DOHH2 (cell line): ENCODE measurements at regions not wholly inside any gene's neighbourhood (a gene's known extent, or its start where the extent isn't known, plus 50 kb on each side); places are given as distances from the start of the nearest gene placed in this dataset.

Experiments used
- H3F3A ChIP-seq: fragments of 200-600 bp; sonication (generic), shearing (Covaris generic); 2 replicates; pipeline ENCODE4 v1.6.0; 2016; ENCODE audit warnings: antibody characterized with exemption, mild to moderate bottlenecking; ENCODE audit not compliant: control insufficient read depth, insufficient read depth
- H3K27ac ChIP-seq: fragments of 200-600 bp; sonication (generic); 2 replicates; pipeline ENCODE4 v1.5.1; 2014; ENCODE audit warnings: low read depth, mild to moderate bottlenecking, low read length, moderate library complexity
- H3K27me3 ChIP-seq: fragments of 200-600 bp; sonication (generic); 2 replicates; pipeline ENCODE4 v1.6.1; 2014; ENCODE audit warnings: mild to moderate bottlenecking, low read length, mixed read lengths; ENCODE audit not compliant: control insufficient read depth
- H3K36me3 ChIP-seq: fragments of 200-600 bp; sonication (generic); 2 replicates; pipeline ENCODE4 v1.6.1; 2014; ENCODE audit warnings: mild to moderate bottlenecking, low read length, moderate library complexity, mixed read lengths; ENCODE audit not compliant: control insufficient read depth
- H3K4me1 ChIP-seq: fragments of 200-600 bp; sonication (generic); 2 replicates; pipeline ENCODE4 v1.6.1; 2014; ENCODE audit warnings: mild to moderate bottlenecking, low read length, mixed read lengths; ENCODE audit not compliant: control insufficient read depth
- H3K4me2 ChIP-seq: fragments of 200-600 bp; sonication (generic); 2 replicates; pipeline ENCODE4 v1.6.0; 2014; ENCODE audit warnings: mild to moderate bottlenecking, low read length, moderate library complexity
- H3K4me3 ChIP-seq: fragments of 200-600 bp; sonication (generic); 2 replicates; pipeline ENCODE4 v1.5.1; 2014; ENCODE audit warnings: mild to moderate bottlenecking, low read length, mixed read lengths
- H3K79me2 ChIP-seq: fragments of 200-600 bp; sonication (generic); 2 replicates; pipeline ENCODE4 v1.6.1; 2014; ENCODE audit warnings: mild to moderate bottlenecking, low read length, mixed read lengths; ENCODE audit not compliant: control insufficient read depth
- H3K9me2 ChIP-seq: fragments of 200-600 bp; sonication (generic); replicated peaks from 2 replicates; pipeline ENCODE4 v1.6.1; 2014; ENCODE audit warnings: mild to moderate bottlenecking, low read length, mixed read lengths; ENCODE audit not compliant: control insufficient read depth
- H3K9me3 ChIP-seq: fragments of 200-600 bp; sonication (generic); 2 replicates; pipeline ENCODE4 v1.6.1; 2014; ENCODE audit warnings: antibody characterized with exemption, low read length, mixed read lengths; ENCODE audit not compliant: control insufficient read depth, insufficient read depth
- H4K20me1 ChIP-seq: fragments of 200-600 bp; sonication (generic); 2 replicates; pipeline ENCODE4 v1.6.0; 2014; ENCODE audit warnings: low read depth, mild to moderate bottlenecking, antibody characterized with exemption, low read length, moderate library complexity; ENCODE audit not compliant: control insufficient read depth, insufficient read depth
- CTCF ChIP-seq: fragments of 200-600 bp; sonication (generic); IDR thresholded peaks from one replicate; pipeline ENCODE4 v1.5.1; 2014; ENCODE audit warnings: antibody characterized with exemption, mild to moderate bottlenecking, low read depth, low read length; ENCODE audit not compliant: poor library complexity, severe bottlenecking
- EZH2phosphoT487 ChIP-seq: fragments of 200-600 bp; sonication (generic); IDR thresholded peaks from 2 replicates; pipeline ENCODE4 v1.6.1; 2017; ENCODE audit warnings: borderline replicate concordance, mild to moderate bottlenecking, antibody characterized with exemption, low read length, moderate library complexity, mixed read lengths

GRCh38 chr6:168885751-168886742, 367.6 kb downstream of the THBS2 start:
- Histone ChIP-seq H3F3A (no peaks in the 10 kb centered on the region), H3K27me3 (no peaks in the 10 kb centered on the region), H3K4me1 (no peaks in the 10 kb centered on the region), H3K79me2 (no peaks in the 10 kb centered on the region), H4K20me1 (no peaks in the 10 kb centered on the region), H3K27ac (no peak overlapping the region), H3K36me3 (no peaks in the 10 kb centered on the region), H3K4me3 (no peak overlapping the region), H3K4me2 (no peak overlapping the region), H3K9me2 (no peaks in the 10 kb centered on the region), H3K9me3 (no peaks in the 10 kb centered on the region)
- TF ChIP-seq EZH2phosphoT487 = no peak
- no peak for TF ChIP-seq CTCF

DNA sequence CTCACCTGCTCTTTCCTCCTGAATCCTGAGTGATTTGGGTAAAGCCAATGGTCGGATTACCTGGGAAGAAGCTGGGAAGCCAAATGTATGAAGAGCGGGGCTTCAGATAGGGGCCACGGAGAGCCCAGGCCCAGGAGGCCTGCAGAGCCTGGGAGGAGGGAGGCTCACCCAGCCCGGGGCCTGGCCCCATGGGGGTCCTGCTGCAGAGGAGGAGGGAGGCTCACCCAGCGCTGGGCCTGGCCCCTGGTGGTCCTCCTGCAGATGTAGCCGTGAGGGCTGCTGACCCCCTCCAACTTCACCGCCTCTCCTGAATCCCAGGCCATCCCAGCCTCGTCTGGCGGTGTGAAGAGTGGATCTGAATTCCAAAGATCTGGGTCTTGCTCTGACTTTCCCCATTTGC, 368.4 kb downstream of the THBS2 start:
- Histone ChIP-seq H3K4me1 (no peaks in the 10 kb centered on the region), H4K20me1 (no peaks in the 10 kb centered on the region), H3K4me2 (no peak overlapping the region), H3F3A (no peaks in the 10 kb centered on the region), H3K9me3 (no peaks in the 10 kb centered on the region), H3K4me3 (no peak overlapping the region), H3K27ac (no peak overlapping the region), H3K36me3 (no peaks in the 10 kb centered on the region), H3K9me2 (no peaks in the 10 kb centered on the region), H3K27me3 (no peaks in the 10 kb centered on the region), H3K79me2 (no peaks in the 10 kb centered on the region)
- TF ChIP-seq EZH2phosphoT487 = no peak
- no peak for TF ChIP-seq CTCF

GRCh38 chr6:168884646-168885086, 369.0 kb downstream of the THBS2 start:
- H3K9me3 ChIP-seq = no peaks in the 10 kb centered on the region
- no peaks in the 10 kb centered on the region for H3K79me2 ChIP-seq
- H3K36me3 ChIP-seq = no peaks in the 10 kb centered on the region
- TF ChIP-seq EZH2phosphoT487 (no peak), CTCF (peak; percentile 77)
- no peaks in the 10 kb centered on the region for H3K4me1 ChIP-seq
- no peak overlapping the region for H3K27ac ChIP-seq
- peak overlapping the region; percentile 28 for H3K4me2 ChIP-seq
- H3F3A ChIP-seq = no peaks in the 10 kb centered on the region
- H4K20me1 ChIP-seq = no peaks in the 10 kb centered on the region
- no peaks in the 10 kb centered on the region for H3K9me2 ChIP-seq
- H3K4me3 ChIP-seq = peak overlapping the region; percentile 29; the same call in 1 of the 2 replicates
- H3K27me3 ChIP-seq = no peaks in the 10 kb centered on the region
